OCI-LY7 (cell line): ENCODE measurements at regions not wholly inside any gene's neighbourhood (a gene's known extent, or its start where the extent isn't known, plus 50 kb on each side); places are given as distances from the start of the nearest gene placed in this dataset.

ENCODE experiments used
- CTCF ChIP-seq: fragments of 200-600 bp; sonication (generic); conservative IDR thresholded peaks from 2 replicates; pipeline ENCODE4 v1.5.1; 2014; ENCODE audit warnings: mild to moderate bottlenecking, antibody characterized with exemption, low read length, moderate library complexity, mixed read lengths
- EZH2phosphoT487 ChIP-seq: fragments of 200-600 bp; sonication (generic); IDR thresholded peaks from 2 replicates; pipeline ENCODE4 v1.6.1; 2018; ENCODE audit warnings: low read depth, borderline replicate concordance, mild to moderate bottlenecking, mixed run types, antibody characterized with exemption, low read length, moderate library complexity, mixed read lengths

- TF ChIP-seq CTCF = no peak
- TF ChIP-seq EZH2phosphoT487 = no peak
These were observed 247.2 kb upstream of the ZNF804A start for GRCh38 chr2:184351126-184351525.
